Osteoblast (primary cell): ENCODE measurements at regions not wholly inside any gene's neighbourhood (a gene's known extent, or its start where the extent isn't known, plus 50 kb on each side); places are given as distances from the start of the nearest gene placed in this dataset.

Experiments used
- DNase-seq: peaks from one replicate; pipeline ENCODE4 v3.0.0; 2011; ENCODE audit warnings: low spot score, mixed read lengths; ENCODE audit not compliant: insufficient read length; ENCODE audit errors: missing footprints
- H2AFZ ChIP-seq: 2 replicates; pipeline ENCODE4 v1.6.0; 2011; ENCODE audit warnings: mild to moderate bottlenecking, low read length
- H3K27ac ChIP-seq: 2 replicates; pipeline ENCODE4 v1.5.1; 2011; ENCODE audit warnings: mild to moderate bottlenecking, low read depth, low read length, moderate library complexity
- H3K27me3 ChIP-seq: 2 replicates; pipeline ENCODE4 v1.6.0; 2012; ENCODE audit warnings: mild to moderate bottlenecking, control low read depth, inconsistent platforms, low read length, moderate library complexity; ENCODE audit not compliant: insufficient read depth
- H3K36me3 ChIP-seq: 2 replicates; pipeline ENCODE4 v1.5.1; 2011; ENCODE audit warnings: mild to moderate bottlenecking, low read length, control low read depth, moderate library complexity; ENCODE audit not compliant: insufficient read depth
- H3K4me1 ChIP-seq: 2 replicates; pipeline ENCODE4 v1.5.1; 2011; ENCODE audit warnings: mild to moderate bottlenecking, low read length, control low read depth, moderate library complexity; ENCODE audit not compliant: insufficient read depth
- H3K4me2 ChIP-seq: 2 replicates; pipeline ENCODE4 v1.6.0; 2011; ENCODE audit warnings: mild to moderate bottlenecking, low read length; ENCODE audit not compliant: insufficient read depth
- H3K4me3 ChIP-seq: fragments of 200-600 bp; sonication (generic); 3 replicates; pipeline ENCODE4 v1.5.1; 2012; ENCODE audit warnings: mild to moderate bottlenecking, low read length, inconsistent platforms; ENCODE audit not compliant: insufficient read depth
- H3K79me2 ChIP-seq: 2 replicates; pipeline ENCODE4 v1.6.0; 2012; ENCODE audit warnings: mild to moderate bottlenecking, low read length, control low read depth, inconsistent platforms; ENCODE audit not compliant: insufficient read depth
- H3K9me3 ChIP-seq: 2 replicates; pipeline ENCODE4 v1.5.1; 2011; ENCODE audit warnings: low read depth, low read length, control low read depth
- H4K20me1 ChIP-seq: 2 replicates; pipeline ENCODE4 v1.6.0; 2012; ENCODE audit warnings: mild to moderate bottlenecking, low read length, control low read depth; ENCODE audit not compliant: insufficient read depth
- CTCF ChIP-seq: IDR thresholded peaks from 2 replicates; pipeline ENCODE4 v1.5.1; 2011; ENCODE audit warnings: mild to moderate bottlenecking, low read depth, low read length, moderate library complexity; ENCODE audit errors: extremely low read depth

- H3K9me3 ChIP-seq = no peaks in the 10 kb centered on the region
- H4K20me1 ChIP-seq = no peaks in the 10 kb centered on the region
- no peak for TF ChIP-seq CTCF
- H3K27me3 ChIP-seq = no peaks in the 10 kb centered on the region
- no peaks in the 10 kb centered on the region for H3K4me1 ChIP-seq
- H3K79me2 ChIP-seq = no peaks in the 10 kb centered on the region
- no peak overlapping the region for H3K4me2 ChIP-seq
- no peak overlapping the region for H3K4me3 ChIP-seq
- H3K36me3 ChIP-seq = no peaks in the 10 kb centered on the region
- no peak for DNase-seq
- H2AFZ ChIP-seq = no peak overlapping the region
- no peak overlapping the region for H3K27ac ChIP-seq
Measured at GRCh38 chr6:108765495-108765894, 82.7 kb upstream of the ARMC2 start.

- Histone ChIP-seq H3K27ac (no peak overlapping the region), H3K79me2 (no peaks in the 10 kb centered on the region), H3K4me2 (no peak overlapping the region), H2AFZ (no peak overlapping the region), H3K4me3 (no peak overlapping the region), H4K20me1 (no peaks in the 10 kb centered on the region), H3K27me3 (no peaks in the 10 kb centered on the region), H3K4me1 (peaks cover 3% of the 10 kb centered on the region), H3K9me3 (no peaks in the 10 kb centered on the region), H3K36me3 (no peaks in the 10 kb centered on the region)
- DNase-seq = no peak
- TF ChIP-seq CTCF = no peak
Measured at GRCh38 chr6:108766419-108766818, 81.8 kb upstream of the ARMC2 start.

- Histone ChIP-seq H3K27ac (no peak overlapping the region), H3K79me2 (no peaks in the 10 kb centered on the region), H3K9me3 (no peaks in the 10 kb centered on the region), H3K27me3 (no peaks in the 10 kb centered on the region), H3K4me3 (no peak overlapping the region), H3K4me1 (peaks cover 7% of the 10 kb centered on the region), H2AFZ (no peak overlapping the region), H3K36me3 (no peaks in the 10 kb centered on the region), H3K4me2 (no peak overlapping the region), H4K20me1 (no peaks in the 10 kb centered on the region)
- no peak for DNase-seq
- TF ChIP-seq CTCF = no peak
Measured at GRCh38 chr6:108766886-108767285, 81.3 kb upstream of the ARMC2 start.

- H3K36me3 ChIP-seq = no peaks in the 10 kb centered on the region
Measured at GRCh38 chr6:108767418-108768165, 80.6 kb upstream of the ARMC2 start.

More at GRCh38 chr6:108767418-108768165, 80.6 kb upstream of the ARMC2 start:
- H3K79me2 ChIP-seq = no peaks in the 10 kb centered on the region
- no peak overlapping the region for H3K4me3 ChIP-seq
- H3K27ac ChIP-seq = no peak overlapping the region
- DNase-seq = no peak
- H3K4me2 ChIP-seq = no peak overlapping the region
- no peak overlapping the region for H2AFZ ChIP-seq
- H4K20me1 ChIP-seq = no peaks in the 10 kb centered on the region
- H3K27me3 ChIP-seq = no peaks in the 10 kb centered on the region
- peaks cover 8% of the 10 kb centered on the region for H3K4me1 ChIP-seq
- no peak for TF ChIP-seq CTCF
- no peaks in the 10 kb centered on the region for H3K9me3 ChIP-seq
